GM19238 (cell line): ENCODE measurements at regions not wholly inside any gene's neighbourhood (a gene's known extent, or its start where the extent isn't known, plus 50 kb on each side); places are given as distances from the start of the nearest gene placed in this dataset.

Source experiments
- DNase-seq: peaks from one replicate; pipeline ENCODE4 v3.0.0; 2011; ENCODE audit warnings: low spot score; ENCODE audit not compliant: insufficient read length

DNA sequence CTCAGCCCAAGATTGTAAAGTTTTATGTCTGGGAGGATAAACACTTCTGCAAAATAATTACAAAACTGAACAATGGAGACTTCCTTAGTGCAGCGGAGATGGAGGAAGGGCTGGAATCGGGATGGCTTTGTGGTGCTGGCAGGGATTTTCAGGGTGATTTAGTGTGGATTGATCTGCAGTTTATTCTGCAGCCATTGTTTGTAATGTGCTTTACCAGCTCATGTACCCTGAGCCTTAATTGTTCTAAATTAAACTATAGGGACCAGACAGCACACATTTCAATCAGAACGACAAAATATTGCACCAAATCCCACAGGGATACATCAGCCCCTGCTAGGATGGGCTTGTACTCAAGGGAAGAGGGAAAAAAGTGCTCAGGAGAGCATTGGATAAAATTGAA is 103.2 kb upstream of the ONECUT1 start:
- DNase-seq = no peak

DNA sequence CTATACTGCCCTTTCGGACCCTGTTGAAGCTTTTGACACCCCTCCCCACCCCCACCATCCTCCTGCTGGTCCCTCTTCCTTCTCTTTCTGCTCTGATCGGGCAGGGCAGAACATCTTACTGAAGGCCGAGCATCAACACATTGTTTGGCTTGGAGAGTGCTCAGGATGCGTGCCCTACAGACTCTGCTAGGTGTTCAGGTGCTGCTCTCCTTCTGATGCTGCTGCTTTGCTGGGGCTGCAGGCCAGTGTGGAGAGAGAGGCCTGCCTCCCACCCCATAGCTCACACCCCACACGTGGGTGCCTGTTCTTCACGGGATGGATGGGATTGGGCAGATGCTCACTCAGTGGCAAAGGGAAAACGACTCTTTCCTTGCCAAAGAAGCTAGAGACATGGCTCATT is 89.8 kb upstream of the ONECUT1 start:
- no peak for DNase-seq

DNA sequence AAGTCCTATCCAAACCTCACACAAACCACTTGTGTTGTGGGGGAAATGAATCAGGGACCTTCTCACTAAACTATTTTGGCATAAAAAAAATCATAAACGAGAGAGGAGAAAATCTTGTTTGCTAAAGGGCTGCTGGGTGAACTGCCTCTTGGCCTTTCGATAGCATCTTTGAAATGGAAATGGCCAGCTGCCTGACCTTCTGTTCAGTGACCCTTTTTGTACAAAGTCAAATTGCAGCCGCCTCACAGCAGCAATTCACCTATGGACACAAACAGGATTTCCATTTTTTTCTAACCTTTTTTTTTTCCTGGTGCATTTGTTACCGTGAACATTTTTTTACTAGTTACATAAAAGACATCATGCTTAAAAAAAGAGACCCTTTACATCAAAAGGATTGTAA is 89.0 kb upstream of the ONECUT1 start:
- DNase-seq = no peak

DNA sequence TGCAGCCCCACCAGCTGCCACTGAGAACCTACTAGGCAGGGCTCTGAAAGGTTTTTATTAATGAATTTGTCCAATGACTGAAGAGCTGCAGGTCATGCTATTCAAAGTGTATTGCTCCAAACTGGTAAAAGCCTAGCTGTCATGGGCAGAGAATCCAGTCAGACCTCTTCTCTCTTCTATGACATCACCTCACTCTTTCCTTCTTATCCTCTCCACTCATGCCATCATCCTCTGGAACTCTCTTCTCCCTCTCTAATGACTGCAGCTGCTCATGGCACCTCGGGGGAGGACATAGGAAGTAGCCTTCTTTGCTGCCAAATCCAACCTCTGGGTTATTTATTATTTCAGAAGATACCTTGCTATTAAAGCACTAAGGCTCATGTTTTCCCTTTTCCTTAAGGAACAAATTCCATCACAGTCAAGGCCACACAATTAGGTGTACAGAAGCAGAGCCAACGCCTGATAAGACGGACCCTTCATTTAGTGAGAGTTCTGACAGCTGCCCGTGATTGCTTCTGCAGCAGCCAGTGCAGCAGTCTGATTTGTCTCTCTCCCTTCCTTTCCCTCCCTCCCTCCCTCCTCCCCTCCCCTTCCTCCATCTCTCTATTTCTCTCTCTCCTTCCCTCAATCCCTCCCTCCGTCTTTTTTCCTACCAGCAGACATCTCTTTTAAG is 87.0 kb upstream of the ONECUT1 start:
- DNase-seq = no peak

DNA sequence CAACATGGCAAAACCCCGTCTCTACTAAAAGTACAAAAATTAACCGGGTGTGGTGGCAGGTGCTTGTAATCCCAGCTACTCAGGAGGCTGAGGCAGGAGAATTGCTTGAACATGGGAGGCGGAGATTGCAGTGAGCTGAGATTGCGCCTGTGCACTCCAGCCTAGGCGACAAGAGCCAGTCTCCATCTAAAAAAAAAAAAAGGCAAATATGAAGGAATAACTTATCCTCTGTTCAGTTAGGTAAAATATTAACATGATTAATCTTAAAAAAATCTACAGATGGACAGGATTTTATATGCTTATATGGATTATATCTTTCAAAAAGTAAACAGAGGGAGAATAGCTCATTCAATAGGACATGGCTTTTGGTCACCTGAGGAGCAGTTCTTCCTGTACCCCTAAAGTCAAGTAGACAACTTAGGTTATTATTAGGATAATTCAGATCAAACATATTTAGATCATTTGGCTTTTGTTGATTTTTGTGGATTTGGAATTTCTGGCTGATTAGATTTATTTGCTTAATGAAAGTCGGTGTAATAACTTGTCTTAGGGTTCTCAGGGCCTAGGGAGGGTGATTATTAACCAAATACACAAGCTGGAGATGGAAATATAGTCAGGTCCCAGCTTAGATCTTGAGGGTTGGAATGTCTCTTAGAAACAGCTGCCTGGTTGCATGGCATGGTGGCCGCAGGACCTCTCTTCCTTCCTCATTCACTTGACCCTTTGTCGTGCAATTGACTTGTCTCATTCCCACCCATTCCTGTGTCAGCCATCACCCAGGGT is 82.1 kb upstream of the ONECUT1 start:
- DNase-seq = no peak

DNA sequence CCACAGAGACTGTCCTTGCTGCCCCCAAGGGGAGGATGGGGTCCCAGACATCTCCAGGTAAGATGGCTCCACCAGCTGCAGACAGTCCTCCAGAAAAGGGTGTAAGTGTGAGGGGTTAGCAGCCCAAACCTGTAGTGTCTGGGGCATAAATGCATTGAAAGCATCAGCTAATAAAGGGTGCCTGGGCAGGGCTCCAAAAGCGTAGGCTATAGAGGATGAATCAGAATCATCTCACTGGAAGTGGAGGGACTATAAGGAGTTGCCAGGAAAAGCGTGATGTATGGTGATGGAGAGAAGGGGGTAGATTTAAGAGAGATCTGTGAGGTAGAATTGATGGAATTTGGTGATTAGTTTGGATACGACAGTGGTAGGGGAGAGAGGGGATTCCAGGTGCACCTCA is 79.9 kb upstream of the ONECUT1 start:
- DNase-seq = no peak

DNA sequence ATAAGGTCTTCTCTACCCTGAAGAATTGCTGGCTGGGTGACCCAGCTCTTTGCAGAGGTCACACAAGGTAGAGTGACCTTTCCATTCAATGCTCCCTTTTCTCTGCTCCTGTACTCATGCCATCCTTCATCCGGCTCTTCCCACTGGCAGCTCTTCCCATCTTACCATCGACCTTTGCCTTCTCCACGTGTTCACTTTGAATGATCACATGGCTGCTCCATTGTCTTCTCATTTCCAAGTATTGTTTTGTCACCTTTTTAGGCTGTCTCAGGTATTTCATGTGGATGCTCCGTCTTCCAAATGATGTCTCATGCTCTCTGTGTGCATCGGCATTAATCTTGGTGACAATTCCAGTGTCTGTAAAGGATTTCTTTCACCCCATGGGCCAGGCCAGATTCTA is 76.6 kb upstream of the ONECUT1 start:
- no peak for DNase-seq

DNA sequence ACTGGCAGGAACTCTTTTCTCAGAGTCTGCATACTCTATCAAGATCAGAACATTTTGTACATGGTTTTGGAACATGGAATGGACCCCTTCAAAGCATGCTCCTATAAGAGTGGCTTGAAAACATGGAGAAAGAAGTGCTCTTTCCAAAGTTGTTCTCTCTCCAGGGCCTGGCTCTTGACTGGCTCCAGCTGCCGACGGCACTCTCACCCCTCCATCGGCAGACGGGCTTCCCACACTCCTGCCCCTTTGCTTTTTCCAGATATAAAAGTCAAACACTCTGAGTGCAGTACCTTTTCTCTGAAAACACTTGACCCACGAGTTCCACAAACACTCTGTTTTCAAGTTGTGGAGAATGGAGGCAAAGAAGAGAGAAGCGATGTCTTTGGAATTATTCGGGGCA is 72.5 kb upstream of the ONECUT1 start:
- DNase-seq = no peak

DNA sequence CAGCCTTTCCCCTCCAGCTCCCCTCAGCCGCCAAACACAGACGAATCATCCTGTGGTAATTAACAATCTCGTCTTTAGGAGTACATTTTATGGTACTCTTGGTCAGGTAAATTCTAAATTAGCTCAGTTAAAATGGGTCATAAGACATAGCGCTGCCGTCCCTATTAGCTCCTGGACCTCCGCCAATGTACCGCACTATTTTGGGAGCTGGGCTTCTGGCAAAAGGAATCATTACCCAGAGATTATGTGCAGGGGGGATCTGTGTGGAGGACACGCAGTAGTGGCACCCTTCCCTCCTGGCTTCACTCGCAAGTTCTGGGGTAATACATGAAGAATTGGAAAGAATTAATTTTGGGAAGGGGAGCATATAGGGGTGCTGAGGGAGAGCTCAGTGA is 68.6 kb upstream of the ONECUT1 start:
- DNase-seq = no peak

DNA sequence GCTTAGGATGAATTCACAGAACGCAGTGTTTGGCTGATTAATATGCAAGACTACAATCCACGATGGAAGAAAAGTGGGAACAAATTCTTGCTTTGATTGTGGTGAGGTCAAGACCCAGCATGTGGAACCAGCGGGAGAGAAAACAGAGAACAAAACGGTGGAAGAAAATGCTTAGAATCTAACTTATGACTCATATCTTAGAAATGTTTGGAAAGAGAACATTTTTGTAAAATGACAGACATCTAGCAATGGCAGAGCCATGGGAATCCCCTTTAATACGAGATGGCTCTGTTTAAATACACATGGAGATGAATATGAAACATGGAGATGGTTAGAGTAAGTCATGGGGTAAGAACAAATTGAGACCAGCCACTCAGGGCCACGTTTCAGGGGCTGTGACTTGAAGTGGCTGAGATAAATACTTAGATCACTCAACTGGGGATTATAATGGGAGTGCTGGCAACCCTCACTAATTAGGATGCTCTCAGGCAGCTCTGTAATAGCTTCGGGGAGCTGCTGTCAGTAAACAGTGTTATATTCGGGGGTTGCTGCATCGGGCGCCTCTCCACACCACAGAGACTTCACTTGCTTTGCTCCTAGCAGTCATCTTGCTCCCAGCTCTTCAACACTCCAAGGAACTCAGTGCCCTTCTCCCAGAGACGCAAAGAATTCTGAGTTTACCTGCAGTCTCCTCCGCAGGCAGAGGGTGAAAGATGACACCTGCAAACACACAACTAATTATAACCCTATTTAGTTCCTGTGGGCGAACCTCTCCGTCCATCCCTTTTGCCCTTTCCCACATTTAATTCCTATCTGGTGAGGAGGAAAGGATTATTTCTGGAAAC is 68.0 kb upstream of the ONECUT1 start:
- no peak for DNase-seq

DNA sequence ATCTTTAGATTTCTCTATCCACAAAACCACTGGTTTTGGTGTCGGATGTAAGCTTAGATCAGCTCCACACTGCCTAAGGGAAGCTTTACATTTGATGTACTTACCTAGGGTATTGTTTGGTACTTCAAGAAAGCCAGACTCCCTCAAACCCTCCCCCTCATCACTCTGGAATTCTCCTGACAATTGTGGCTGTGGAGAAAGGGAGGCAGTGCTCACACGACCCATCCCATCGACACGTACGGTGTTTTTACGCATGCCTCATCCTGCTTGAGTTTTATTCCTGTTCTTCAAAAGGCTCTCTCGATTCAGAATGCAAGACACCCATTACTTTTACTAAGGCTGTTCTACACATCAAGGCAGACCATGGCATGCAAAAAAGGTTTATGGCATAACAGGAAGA is 67.3 kb upstream of the ONECUT1 start:
- DNase-seq = no peak

DNA sequence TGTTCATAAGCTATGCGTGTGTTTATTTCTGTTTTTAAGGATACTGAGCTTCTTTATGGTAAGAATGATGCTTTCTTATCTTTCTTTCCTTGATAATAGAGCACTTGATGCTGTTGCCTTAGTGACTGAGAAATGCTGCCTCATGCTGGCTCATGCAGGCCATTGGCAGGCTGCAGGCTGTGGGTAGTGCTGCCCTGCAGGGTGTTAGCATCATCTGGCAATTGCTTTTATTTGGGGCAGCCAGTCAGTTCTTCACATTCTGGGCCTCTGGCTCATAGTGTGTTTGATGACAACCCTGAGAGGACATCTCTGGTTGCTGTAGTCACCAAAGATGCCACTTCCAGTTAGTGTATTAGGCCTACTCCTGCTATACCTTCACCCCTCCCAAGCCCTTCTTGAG is 66.2 kb upstream of the ONECUT1 start:
- DNase-seq = no peak

DNA sequence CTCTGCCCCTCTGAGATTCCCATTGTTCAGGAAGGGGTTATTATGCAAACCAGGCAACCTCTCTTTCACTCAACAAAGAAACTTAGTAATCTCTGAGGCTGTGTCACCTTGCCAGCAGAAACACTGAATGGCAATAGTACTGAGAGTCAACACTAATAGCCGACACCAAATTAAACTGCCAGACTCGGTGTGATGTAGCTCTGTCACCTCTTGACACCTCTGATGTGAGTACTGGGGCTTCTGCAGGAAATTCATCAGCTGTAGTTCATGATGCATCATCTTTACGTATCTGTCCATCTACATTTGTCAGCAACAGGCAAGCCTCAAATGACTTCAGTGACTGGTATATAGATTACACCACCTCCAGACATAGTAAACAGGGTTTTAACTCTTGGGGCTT is 65.0 kb upstream of the ONECUT1 start:
- no peak for DNase-seq

DNA sequence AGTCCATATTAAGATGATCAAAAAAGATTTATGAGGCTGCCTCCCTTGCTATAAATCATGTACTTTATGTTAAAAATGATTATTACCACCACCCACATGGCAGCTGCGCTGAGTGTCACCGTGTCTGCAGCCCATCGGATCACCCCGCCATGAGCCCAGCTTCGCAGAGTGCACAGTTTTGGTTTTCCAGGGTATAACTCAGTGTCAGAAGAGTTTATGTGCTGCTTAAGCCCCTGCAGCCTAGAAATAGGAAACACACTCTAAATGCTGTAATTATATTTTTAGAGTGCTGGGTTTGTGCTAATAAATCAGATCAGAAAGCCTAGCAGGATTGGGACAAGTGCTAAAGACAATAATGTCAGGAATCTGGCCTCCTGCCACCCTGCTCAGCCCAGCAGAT is 54.7 kb upstream of the ONECUT1 start:
- DNase-seq = no peak
